H9 (cell line): ENCODE measurements at regions not wholly inside any gene's neighbourhood (a gene's known extent, or its start where the extent isn't known, plus 50 kb on each side); places are given as distances from the start of the nearest gene placed in this dataset.

ENCODE experiments used
- DNase-seq: peaks from one replicate; pipeline ENCODE4 v3.0.0-alpha.2; 2017
- H2AFZ ChIP-seq: one replicate; pipeline ENCODE4 v1.6.1; 2013; ENCODE audit warnings: mild to moderate bottlenecking, low read length, control low read depth, moderate library complexity
- H2AK5ac ChIP-seq: 2 replicates; pipeline ENCODE4 v1.6.1; 2013; ENCODE audit warnings: low read length, control low read depth, mixed read lengths; ENCODE audit not compliant: insufficient read length
- H2BK120ac ChIP-seq: one replicate; pipeline ENCODE4 v1.6.1; 2013; ENCODE audit warnings: low read depth, mild to moderate bottlenecking, low read length, control low read depth, inconsistent platforms; ENCODE audit not compliant: poor library complexity, severe bottlenecking
- H2BK12ac ChIP-seq: 2 replicates; pipeline ENCODE4 v1.6.1; 2013; ENCODE audit warnings: low read length, control low read depth, mixed read lengths, low read depth; ENCODE audit not compliant: insufficient read length
- H2BK15ac ChIP-seq: 2 replicates; pipeline ENCODE4 v1.6.1; 2013; ENCODE audit warnings: low read depth, low read length, control low read depth
- H2BK20ac ChIP-seq: one replicate; pipeline ENCODE4 v1.6.1; 2013; ENCODE audit warnings: low read depth, mild to moderate bottlenecking, low read length, control low read depth, inconsistent platforms; ENCODE audit not compliant: poor library complexity, severe bottlenecking
- H2BK5ac ChIP-seq: 2 replicates; pipeline ENCODE4 v1.6.1; 2013; ENCODE audit warnings: low read length, control low read depth, mixed read lengths; ENCODE audit not compliant: insufficient read length
- H3K14ac ChIP-seq: 2 replicates; pipeline ENCODE4 v1.6.1; 2013; ENCODE audit warnings: low read length, control low read depth; ENCODE audit not compliant: insufficient read depth
- H3K18ac ChIP-seq: 2 replicates; pipeline ENCODE4 v1.6.1; 2013; ENCODE audit warnings: low read depth, mild to moderate bottlenecking, mixed read lengths, low read length, control low read depth; ENCODE audit not compliant: insufficient read length
- H3K23ac ChIP-seq: 2 replicates; pipeline ENCODE4 v1.6.1; 2013; ENCODE audit warnings: low read length, control low read depth, mixed read lengths, low read depth; ENCODE audit not compliant: insufficient read length
- H3K23me2 ChIP-seq: 2 replicates; pipeline ENCODE4 v1.6.1; 2013; ENCODE audit warnings: low read depth, mild to moderate bottlenecking, mixed read lengths, low read length, control low read depth; ENCODE audit not compliant: insufficient read length, poor library complexity, severe bottlenecking
- H3K27ac ChIP-seq: 2 replicates; pipeline ENCODE4 v1.5.1; 2013; ENCODE audit warnings: low read length, control low read depth, mixed read lengths, low read depth; ENCODE audit not compliant: insufficient read length
- H3K27me3 ChIP-seq: 2 replicates; pipeline ENCODE4 v1.6.1; 2013; ENCODE audit warnings: low read length, control low read depth, inconsistent platforms; ENCODE audit not compliant: insufficient read depth
- H3K4ac ChIP-seq: 2 replicates; pipeline ENCODE4 v1.6.1; 2013; ENCODE audit warnings: low read depth, mild to moderate bottlenecking, control low read depth, inconsistent platforms, low read length, moderate library complexity
- H3K4me1 ChIP-seq: 2 replicates; pipeline ENCODE4 v1.6.1; 2013; ENCODE audit warnings: low read length, control low read depth, inconsistent platforms; ENCODE audit not compliant: insufficient read depth
- H3K4me2 ChIP-seq: 2 replicates; pipeline ENCODE4 v1.6.1; 2013; ENCODE audit warnings: low read length, control low read depth, mixed read lengths; ENCODE audit not compliant: insufficient read length, insufficient read depth
- H3K56ac ChIP-seq: 2 replicates; pipeline ENCODE4 v1.6.1; 2013; ENCODE audit warnings: low read depth, mild to moderate bottlenecking, mixed read lengths, low read length, control low read depth; ENCODE audit not compliant: insufficient read length
- H3K79me1 ChIP-seq: 2 replicates; pipeline ENCODE4 v1.6.1; 2013; ENCODE audit warnings: low read depth, mild to moderate bottlenecking, moderate library complexity, low read length, control low read depth, inconsistent platforms; ENCODE audit not compliant: insufficient read depth, poor library complexity, severe bottlenecking
- H3K79me2 ChIP-seq: 2 replicates; pipeline ENCODE4 v1.6.1; 2013; ENCODE audit warnings: low read length, control low read depth, inconsistent platforms; ENCODE audit not compliant: insufficient read depth
- H3K9ac ChIP-seq: 2 replicates; pipeline ENCODE4 v1.6.1; 2013; ENCODE audit warnings: low read length, control low read depth, mixed read lengths; ENCODE audit not compliant: insufficient read length; ENCODE audit errors: extremely low read depth
- H3K9me3 ChIP-seq: one replicate; pipeline ENCODE4 v1.6.1; 2013; ENCODE audit warnings: low read depth, low read length, inconsistent platforms; ENCODE audit not compliant: control insufficient read depth
- H3T11ph ChIP-seq: one replicate; pipeline ENCODE4 v1.6.1; 2013; ENCODE audit warnings: mild to moderate bottlenecking, low read length, control low read depth, inconsistent platforms
- H4K20me1 ChIP-seq: one replicate; pipeline ENCODE4 v1.6.1; 2013; ENCODE audit not compliant: control insufficient read depth, insufficient read length, insufficient read depth
- H4K5ac ChIP-seq: 2 replicates; pipeline ENCODE4 v1.6.1; 2013; ENCODE audit warnings: low read depth, mild to moderate bottlenecking, mixed read lengths, low read length, control low read depth; ENCODE audit not compliant: insufficient read length
- H4K8ac ChIP-seq: replicated peaks from 2 replicates; pipeline ENCODE4 v1.6.1; 2013; ENCODE audit warnings: low read length, control low read depth, mixed read lengths, low read depth; ENCODE audit not compliant: insufficient read length
- H4K91ac ChIP-seq: 2 replicates; pipeline ENCODE4 v1.6.1; 2013; ENCODE audit warnings: low read depth, mild to moderate bottlenecking, moderate library complexity, mixed read lengths, low read length, control low read depth; ENCODE audit not compliant: insufficient read length
- H3K27ac Mint-ChIP-seq, 3 experiments: 2 replicates in 2 of 3; 3 replicates in 1 of 3; pipeline ENCODE4 v1.8.0; 2020 to 2021; ENCODE audit warnings: mixed read lengths in 3 of 3, mild to moderate bottlenecking in 1 of 3, moderate library complexity in 1 of 3
- H3K27me3 Mint-ChIP-seq: 2 replicates; pipeline ENCODE4 v1.8.0; 2021; ENCODE audit warnings: low read depth, mild to moderate bottlenecking, moderate library complexity, mixed read lengths
- H3K36me3 Mint-ChIP-seq, 3 experiments: 2 replicates in 2 of 3; 3 replicates in 1 of 3; pipeline ENCODE4 v1.8.0; 2020 to 2021; ENCODE audit warnings: low read depth in 3 of 3, mixed read lengths in 3 of 3; ENCODE audit not compliant: insufficient read depth in 1 of 3
- H3K4me1 Mint-ChIP-seq, 2 experiments: 2 replicates each; pipeline ENCODE4 v1.8.0; 2020; ENCODE audit warnings: mixed read lengths in 2 of 2
- H3K4me3 Mint-ChIP-seq, 2 experiments: 2 replicates in 1 of 2; 3 replicates in 1 of 2; pipeline ENCODE4 v1.8.0; 2020 to 2021; ENCODE audit warnings: mild to moderate bottlenecking in 2 of 2, mixed read lengths in 2 of 2, moderate library complexity in 1 of 2
- H3K9me3 Mint-ChIP-seq, 2 experiments: 2 replicates in 1 of 2; 3 replicates in 1 of 2; pipeline ENCODE4 v1.8.0; 2020; ENCODE audit warnings: mild to moderate bottlenecking in 2 of 2, mixed read lengths in 2 of 2, moderate library complexity in 1 of 2
- CTCF ChIP-seq: fragments of 200-600 bp; sonication (generic); conservative IDR thresholded peaks from 3 replicates; pipeline ENCODE4 v1.8.0; 2021; ENCODE audit warnings: antibody characterized with exemption, mild to moderate bottlenecking
- WGBS: extraction: QIAGEN DNeasy Blood & Tissue Kit; methylation state at CpG from one replicate; pipeline ENCODE4 v1.1.7; 2013; ENCODE audit warnings: missing lambda C conversion rate, low lambda C conversion rate, mixed read lengths; ENCODE audit not compliant: insufficient read length; ENCODE audit errors: extremely low coverage; 5-methylcytosine and 5-hydroxymethylcytosine counted together

DNA sequence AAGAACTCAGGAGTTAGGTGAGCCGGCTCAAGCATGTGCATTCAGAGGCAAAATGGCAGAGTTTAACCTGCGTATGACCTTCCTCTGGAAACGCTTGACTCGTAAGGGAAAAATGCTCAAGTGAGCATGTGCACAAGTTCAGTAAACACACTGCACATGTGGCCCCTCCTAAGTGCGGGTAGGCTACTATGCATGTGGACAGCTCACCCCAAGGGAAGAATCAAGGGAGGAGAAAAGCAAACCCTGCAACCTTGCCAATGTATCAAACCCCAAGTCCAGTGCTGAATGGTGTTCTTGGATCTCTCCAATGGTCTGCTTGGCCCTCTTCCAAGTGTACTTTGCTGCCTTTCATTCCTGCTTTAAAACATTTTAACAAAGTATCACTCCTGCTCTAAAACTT is 407.1 kb downstream of the ADAM29 start:
- H3K23me2 ChIP-seq: no peaks in the 10 kb centered on the region
- H3K23ac ChIP-seq: no peak overlapping the region
- WGBS: no CpG with 5 or more reads among the region's 5 CpGs
- no peak overlapping the region for H2BK120ac ChIP-seq
- TF ChIP-seq CTCF: no peak
- no peak overlapping the region for H4K91ac ChIP-seq
- no peak overlapping the region for H3K18ac ChIP-seq
- H4K20me1 ChIP-seq: no peaks in the 10 kb centered on the region
- Mint-ChIP-seq H3K9me3 (no peaks in the 10 kb centered on the region), H3K4me3 (no peak overlapping the region), H3K27me3 (no peaks in the 10 kb centered on the region), H3K27ac (no peak overlapping the region; a peak in 1 of 7 replicates), H3K36me3 (no peaks in the 10 kb centered on the region), H3K4me1 (peaks cover 0 to 5% of the 10 kb centered on the region in 2 experiments; a peak in 1 of 4 replicates)
- no peak overlapping the region for H3K4me2 ChIP-seq
- no peak overlapping the region for H3K14ac ChIP-seq
- H2BK15ac ChIP-seq: no peak overlapping the region
- H2AFZ ChIP-seq: no peak overlapping the region
- H3K9me3 ChIP-seq: no peaks in the 10 kb centered on the region
- H3K79me2 ChIP-seq: no peaks in the 10 kb centered on the region
- no peaks in the 10 kb centered on the region for H3K4me1 ChIP-seq
- H2BK5ac ChIP-seq: no peak overlapping the region
- H2BK20ac ChIP-seq: no peak overlapping the region
- no peak for DNase-seq
- no peak overlapping the region for H3K56ac ChIP-seq
- no peak overlapping the region for H3K9ac ChIP-seq
- no peak overlapping the region for H3K27ac ChIP-seq
- H2BK12ac ChIP-seq: no peak overlapping the region
- no peak overlapping the region for H3K4ac ChIP-seq
- no peak overlapping the region for H3T11ph ChIP-seq
- H3K27me3 ChIP-seq: no peaks in the 10 kb centered on the region
- H3K79me1 ChIP-seq: no peaks in the 10 kb centered on the region
- H4K8ac ChIP-seq: no peak overlapping the region
- no peak overlapping the region for H4K5ac ChIP-seq
- H2AK5ac ChIP-seq: no peak overlapping the region
